ENCODE measurements at regions not wholly inside any gene's neighbourhood (a gene's known extent, or its start where the extent isn't known, plus 50 kb on each side); places are given as distances from the start of the nearest gene placed in this dataset.
"Not testable (repeated sequence)": the region's sequence is repeated elsewhere in the genome, so short reads cannot be mapped to it uniquely, and the experiment has no call there.

DNA sequence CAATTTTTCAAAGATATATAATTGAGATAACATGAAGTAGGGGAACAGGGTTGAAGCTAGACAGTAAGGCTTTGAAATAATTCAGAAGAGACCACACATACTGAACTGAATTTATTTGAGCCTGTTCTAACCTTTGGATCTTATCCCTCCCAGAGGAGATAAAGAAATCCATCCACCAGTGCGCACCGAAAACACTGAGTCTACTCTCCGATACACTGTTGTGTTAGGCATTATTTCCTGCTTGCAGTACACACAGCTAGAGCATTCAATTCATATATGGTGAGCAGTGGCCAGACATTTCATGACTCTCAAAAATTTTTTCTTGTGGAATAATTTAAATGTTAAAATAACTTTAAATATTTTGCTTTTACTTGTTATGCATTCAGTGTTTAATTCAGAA lies 342.7 kb downstream of the GPD2 start:
- H3K27me3 ChIP-seq, result no peaks in the 10 kb centered on the region
- no peak overlapping the region for H3K27ac ChIP-seq

DNA sequence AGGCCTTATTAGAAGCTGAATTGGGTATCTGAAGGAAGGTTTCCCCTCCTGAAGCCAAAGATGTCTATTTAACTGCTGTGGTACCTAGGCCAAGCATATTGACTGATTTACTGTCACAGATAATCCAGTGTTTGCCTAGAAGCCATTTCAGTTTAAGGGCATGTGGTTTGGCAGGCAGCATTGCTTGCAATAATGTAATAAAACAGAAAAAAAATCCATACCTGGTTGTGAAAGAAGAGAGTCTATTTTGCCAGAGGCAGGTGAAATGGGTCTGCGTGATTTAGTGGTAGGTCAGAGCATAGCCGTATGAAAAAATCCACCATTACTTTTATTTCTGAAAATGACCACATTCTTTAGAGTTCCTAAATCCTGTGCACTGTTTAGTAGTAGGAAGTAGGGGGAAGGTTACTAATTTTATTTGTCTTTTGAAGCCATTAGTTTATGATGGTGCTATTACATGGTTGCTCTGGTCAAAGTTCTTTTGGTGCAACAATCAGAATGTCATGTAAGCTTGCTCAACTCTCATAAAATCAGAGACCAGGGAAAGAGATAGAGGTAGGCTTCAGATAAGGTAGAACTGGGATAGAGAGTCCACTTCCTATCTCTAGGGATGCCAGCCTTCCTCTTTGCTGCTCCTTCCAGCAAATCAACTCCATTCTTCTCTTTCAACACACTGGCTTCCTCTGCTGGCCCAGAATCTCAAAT lies 343.4 kb downstream of the GPD2 start:
- no peak for TF ChIP-seq CTCF (IDR thresholded peaks at IDR 0.05)
- DNase-seq, result no peak
- Histone ChIP-seq H3K4me1 (no peaks in the 10 kb centered on the region), H3K9me3 (peaks cover 0 to 3% (median 0%) of the 10 kb centered on the region in 3 donors), H3K4me3 (no peak overlapping the region), H3K27me3 (no peaks in the 10 kb centered on the region), H3K36me3 (no peaks in the 10 kb centered on the region), H3K27ac (no peak overlapping the region)
- intact Hi-C loops (cut with DNase I; ENCODE audit: low total_unique reads), result no loop called here

More for the DNA sequence above, 342.7 kb downstream of the GPD2 start:
- DNase-seq, result no peak
- intact Hi-C loops (cut with DNase I; ENCODE audit: low total_unique reads), result no loop called here
- Histone ChIP-seq H3K36me3 (no peaks in the 10 kb centered on the region), H3K4me1 (no peaks in the 10 kb centered on the region), H3K4me3 (no peak overlapping the region), H3K9me3 (peaks cover 0 to 3% (median 0%) of the 10 kb centered on the region in 3 donors)
- TF ChIP-seq CTCF (IDR thresholded peaks at IDR 0.05), result no peak

GRCh38 chr2:156781677-156782076 lies 345.5 kb downstream of the GPD2 start:
- H3K27ac ChIP-seq; H3K36me3 ChIP-seq; H3K4me1 ChIP-seq; H3K9me3 ChIP-seq; DNase-seq; intact Hi-C loops (cut with DNase I; ENCODE audit: low total_unique reads); H3K27me3 ChIP-seq; H3K4me3 ChIP-seq: not testable (repeated sequence)

DNA sequence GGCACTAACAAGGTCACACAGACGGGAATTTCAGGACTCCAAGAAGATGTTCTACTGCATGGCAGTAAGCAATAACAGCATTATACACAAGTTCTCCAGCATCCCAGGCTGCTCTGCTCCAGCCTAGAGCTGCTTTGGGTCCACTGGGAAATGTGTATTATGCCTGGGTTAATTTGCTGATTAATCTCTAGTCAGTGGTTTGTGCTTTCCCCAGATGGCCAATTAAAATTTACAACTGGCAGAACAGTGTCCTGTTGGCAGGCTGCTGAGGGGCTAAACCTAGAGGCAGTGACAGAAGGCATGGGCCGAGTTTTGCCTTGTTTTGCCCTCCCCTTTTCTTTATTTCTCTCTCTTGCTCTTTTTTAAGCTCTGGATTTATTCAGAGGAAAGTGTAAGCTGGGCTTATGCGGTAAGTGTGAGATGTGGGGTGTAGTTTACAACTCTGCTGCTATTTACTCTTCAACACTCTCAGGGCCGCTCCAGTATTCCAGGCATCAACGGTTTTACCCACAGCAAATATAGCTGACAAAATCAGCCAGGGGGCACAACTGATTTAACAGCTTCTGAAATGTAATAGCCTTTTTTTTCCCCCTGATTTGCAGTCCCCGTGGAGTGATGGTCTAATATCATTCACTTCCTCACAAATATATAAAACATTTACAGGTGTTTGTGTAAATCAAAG lies 348.0 kb downstream of the GPD2 start:
- no peaks in the 10 kb centered on the region for H3K9me3 ChIP-seq
- intact Hi-C loops (cut with DNase I; ENCODE audit: low total_unique reads), result no loop called here
- no peak overlapping the region for H3K4me3 ChIP-seq
- no peak overlapping the region for H3K27ac ChIP-seq
- DNase-seq, result no peak
- no peaks in the 10 kb centered on the region for H3K27me3 ChIP-seq
- H3K36me3 ChIP-seq, result no peaks in the 10 kb centered on the region
- no peaks in the 10 kb centered on the region for H3K4me1 ChIP-seq
- no peak for TF ChIP-seq CTCF (IDR thresholded peaks at IDR 0.05)

DNA sequence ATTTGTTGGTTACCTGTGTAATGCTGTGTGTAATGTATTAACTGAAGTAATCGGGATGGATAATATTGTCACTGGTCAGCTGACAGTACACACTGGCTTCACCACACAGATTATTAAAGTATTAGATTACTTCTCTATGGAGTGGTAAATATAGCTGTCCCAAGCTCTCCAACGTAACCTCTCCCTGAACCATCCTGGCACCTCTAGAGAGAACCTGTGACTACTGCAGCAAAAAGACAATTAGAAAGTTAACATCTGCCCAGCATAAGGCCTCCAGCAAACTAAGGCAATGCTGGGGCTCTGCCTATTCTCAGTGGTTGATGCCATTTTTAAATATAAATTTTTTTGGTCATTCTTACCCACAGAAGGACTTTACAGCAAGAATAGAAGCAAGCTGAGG lies 351.3 kb downstream of the GPD2 start:
- no peaks in the 10 kb centered on the region for H3K4me1 ChIP-seq
- TF ChIP-seq CTCF (IDR thresholded peaks at IDR 0.05), result no peak
- intact Hi-C loops (cut with DNase I; ENCODE audit: low total_unique reads), result no loop called here
- no peak overlapping the region for H3K27ac ChIP-seq
- no peaks in the 10 kb centered on the region for H3K27me3 ChIP-seq
- H3K36me3 ChIP-seq, result no peaks in the 10 kb centered on the region
- no peak for DNase-seq
- no peaks in the 10 kb centered on the region for H3K9me3 ChIP-seq
- no peak overlapping the region for H3K4me3 ChIP-seq

DNA sequence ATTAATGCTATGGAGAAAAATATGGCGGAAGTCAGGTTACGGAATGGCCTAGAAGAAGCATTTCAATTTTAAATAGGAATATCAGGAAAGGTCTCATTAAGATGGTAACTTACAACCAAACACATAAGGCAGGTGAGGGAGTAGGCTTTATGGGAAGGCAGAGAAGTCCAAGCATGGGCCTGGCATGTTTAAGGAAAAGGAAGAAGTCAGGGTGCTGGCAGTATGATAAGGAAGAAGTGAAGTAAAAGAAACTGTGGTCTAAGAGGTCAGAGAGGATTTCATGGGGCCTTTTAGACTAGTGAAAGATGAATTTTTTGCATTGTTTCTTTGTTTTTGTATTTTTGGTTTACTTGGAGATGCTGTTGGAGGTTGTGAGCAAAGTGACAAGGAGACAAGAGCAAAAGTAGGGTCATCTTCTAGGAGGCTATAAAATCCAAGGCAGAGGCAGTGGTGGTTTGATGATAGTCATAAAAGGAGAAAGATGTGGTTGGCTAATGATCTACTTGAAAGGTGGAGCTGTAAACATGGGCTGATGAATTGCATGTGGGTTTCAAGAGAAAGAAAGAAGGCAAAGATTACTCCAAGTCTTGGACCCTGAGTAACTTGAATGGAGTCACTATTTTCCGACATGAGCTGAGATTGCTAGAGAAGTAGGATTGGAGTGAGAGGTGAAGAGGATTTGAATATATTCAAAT lies 354.3 kb downstream of the GPD2 start:
- no peaks in the 10 kb centered on the region for H3K9me3 ChIP-seq
- no peak for DNase-seq
- no peak for TF ChIP-seq CTCF (IDR thresholded peaks at IDR 0.05)
- no peak overlapping the region for H3K27ac ChIP-seq
- intact Hi-C loops (cut with DNase I; ENCODE audit: low total_unique reads), result no loop called here
- no peaks in the 10 kb centered on the region for H3K36me3 ChIP-seq
- no peak overlapping the region for H3K4me3 ChIP-seq
- no peaks in the 10 kb centered on the region for H3K27me3 ChIP-seq
- no peaks in the 10 kb centered on the region for H3K4me1 ChIP-seq
